Liver (tissue), 8 donors: ENCODE measurements at regions not wholly inside any gene's neighbourhood (a gene's known extent, or its start where the extent isn't known, plus 50 kb on each side); places are given as distances from the start of the nearest gene placed in this dataset.

Experiments used
- DNase-seq: peaks from one replicate; pipeline ENCODE4 v3.0.0-alpha.2; 2017; ENCODE audit warnings: low spot score
- H3K27ac ChIP-seq, 2 donors: one replicate each; pipeline ENCODE4 v1.7.0; 2013; ENCODE audit warnings: inconsistent platforms in 2 of 2, low read length in 2 of 2, control low read depth in 1 of 2, low read depth in 1 of 2, mild to moderate bottlenecking in 1 of 2
- H3K27me3 ChIP-seq, 4 donors: one replicate each; pipeline versions ENCODE4 v1.6.1 to v1.7.0; 2013; ENCODE audit warnings: low read length in 3 of 4, inconsistent platforms in 1 of 4, mild to moderate bottlenecking in 1 of 4, moderate library complexity in 1 of 4; ENCODE audit not compliant: control insufficient read depth in 4 of 4, insufficient read depth in 4 of 4
- H3K36me3 ChIP-seq, 4 donors: one replicate each; pipeline versions ENCODE4 v1.6.1 to v1.7.0; 2013; ENCODE audit warnings: low read length in 3 of 4, mild to moderate bottlenecking in 3 of 4, low read depth in 1 of 4, moderate library complexity in 1 of 4; ENCODE audit not compliant: control insufficient read depth in 4 of 4, insufficient read depth in 3 of 4
- H3K4me1 ChIP-seq, 4 donors: one replicate each; pipeline versions ENCODE4 v1.6.1 to v1.7.0; 2013; ENCODE audit warnings: low read length in 3 of 4, mild to moderate bottlenecking in 3 of 4, moderate library complexity in 1 of 4; ENCODE audit not compliant: control insufficient read depth in 4 of 4, insufficient read depth in 4 of 4
- H3K4me3 ChIP-seq, 3 donors: one replicate each; pipeline versions ENCODE4 v1.6.1 to v1.7.0; 2013; ENCODE audit warnings: low read length in 3 of 3, control low read depth in 1 of 3, low read depth in 1 of 3, mild to moderate bottlenecking in 1 of 3
- H3K9ac ChIP-seq, 2 donors: one replicate each; pipeline ENCODE4 v1.7.0; 2013; ENCODE audit warnings: low read length in 2 of 2, mild to moderate bottlenecking in 2 of 2, moderate library complexity in 2 of 2, control low read depth in 1 of 2, low read depth in 1 of 2
- H3K9me3 ChIP-seq, 4 donors: one replicate each; pipeline versions ENCODE4 v1.6.1 to v1.7.0; 2013; ENCODE audit warnings: low read length in 3 of 4; ENCODE audit not compliant: control insufficient read depth in 4 of 4
- CTCF ChIP-seq: fragments of 150-350 bp; IDR thresholded peaks from 2 replicates; pipeline ENCODE4 v1.5.1; 2017; ENCODE audit warnings: improper control_type of control experiment, low read depth, low read length; ENCODE audit not compliant: missing input control
- EGR1 ChIP-seq, 2 donors: IDR thresholded peaks; 2 replicates each; pipeline ENCODE4 v1.6.1; 2016 to 2018; ENCODE audit warnings: antibody characterized with exemption in 2 of 2, low read depth in 2 of 2
- FOXA1 ChIP-seq: IDR thresholded peaks from 2 replicates; pipeline ENCODE4 v1.6.1; 2016; ENCODE audit warnings: antibody characterized with exemption
- FOXA2 ChIP-seq: IDR thresholded peaks from 2 replicates; pipeline ENCODE4 v1.6.1; 2016; ENCODE audit warnings: antibody characterized with exemption
- GABPA ChIP-seq, 2 donors: IDR thresholded peaks in 1 of 2; conservative IDR thresholded peaks in 1 of 2; 2 replicates each; pipeline ENCODE4 v1.6.1; 2016; ENCODE audit warnings: antibody characterized with exemption in 2 of 2, mild to moderate bottlenecking in 1 of 2, moderate library complexity in 1 of 2
- HNF4A ChIP-seq, 2 donors: conservative IDR thresholded peaks; 2 replicates each; pipeline ENCODE4 v1.6.1; 2016; ENCODE audit warnings: antibody characterized with exemption in 2 of 2, mild to moderate bottlenecking in 2 of 2
- HNF4G ChIP-seq: IDR thresholded peaks from 2 replicates; pipeline ENCODE4 v1.6.1; 2016; ENCODE audit warnings: antibody characterized with exemption
- JUND ChIP-seq, 2 donors: IDR thresholded peaks; 2 replicates each; pipeline ENCODE4 v1.6.1; 2016; ENCODE audit warnings: antibody characterized with exemption in 2 of 2
- MAX ChIP-seq: IDR thresholded peaks from 2 replicates; pipeline ENCODE4 v1.6.1; 2016; ENCODE audit warnings: antibody characterized with exemption
- NR2F2 ChIP-seq: IDR thresholded peaks from 2 replicates; pipeline ENCODE4 v1.6.1; 2016; ENCODE audit warnings: antibody characterized with exemption
- RAD21 ChIP-seq, 2 donors: IDR thresholded peaks; 2 replicates each; pipeline ENCODE4 v1.6.1; 2016; ENCODE audit warnings: antibody characterized with exemption in 2 of 2, mild to moderate bottlenecking in 2 of 2
- REST ChIP-seq: IDR thresholded peaks from 2 replicates; pipeline ENCODE4 v1.6.1; 2016; ENCODE audit warnings: antibody characterized with exemption, mild to moderate bottlenecking
- RXRA ChIP-seq, 2 donors: IDR thresholded peaks; 2 replicates each; pipeline ENCODE4 v1.6.1; 2017 to 2018; ENCODE audit warnings: antibody characterized with exemption in 2 of 2, mild to moderate bottlenecking in 1 of 2
- SP1 ChIP-seq: IDR thresholded peaks from 2 replicates; pipeline ENCODE4 v1.6.1; 2018; ENCODE audit warnings: antibody characterized with exemption, mild to moderate bottlenecking
- TAF1 ChIP-seq: conservative IDR thresholded peaks from 2 replicates; pipeline ENCODE4 v1.6.1; 2016; ENCODE audit warnings: antibody characterized with exemption, mild to moderate bottlenecking
- YY1 ChIP-seq: IDR thresholded peaks from 2 replicates; pipeline ENCODE4 v1.6.1; 2016; ENCODE audit warnings: antibody characterized with exemption, mild to moderate bottlenecking
- ZBTB33 ChIP-seq: IDR thresholded peaks from 2 replicates; pipeline ENCODE4 v1.6.1; 2016; ENCODE audit warnings: antibody characterized with exemption
- whole genome bisulfite sequencing: extraction: QIAGEN DNeasy Blood & Tissue Kit; methylation state at CpG from one replicate; pipeline ENCODE4 v1.1.7; 2013; 5-methylcytosine and 5-hydroxymethylcytosine counted together
- TF ChIP-seq, protein P1 (sequence below): IDR thresholded peaks from 2 replicates; pipeline ENCODE4 v1.6.1; 2016; ENCODE audit warnings: antibody characterized with exemption
- donor health status: healthy.
- donor health status: healthy.
- donor health status: healthy.
- donor health status: healthy.
- donor health status: healthy.

GRCh38 chr10:120776442-120776841 is 74.7 kb upstream of the WDR11 start:
- no peak overlapping the region for H3K9ac ChIP-seq
- H3K4me1 ChIP-seq, result no peaks in the 10 kb centered on the region
- H3K27ac ChIP-seq, result no peak overlapping the region
- no peaks in the 10 kb centered on the region for H3K9me3 ChIP-seq
- H3K36me3 ChIP-seq, result no peaks in the 10 kb centered on the region
- no peak for TF ChIP-seq GABPA (IDR thresholded peaks at IDR 0.05 in 1 of 2, conservative IDR thresholded peaks at IDR 0.05 in 1 of 2)
- no peak for TF ChIP-seq SP1
- TF ChIP-seq, protein P1, sequence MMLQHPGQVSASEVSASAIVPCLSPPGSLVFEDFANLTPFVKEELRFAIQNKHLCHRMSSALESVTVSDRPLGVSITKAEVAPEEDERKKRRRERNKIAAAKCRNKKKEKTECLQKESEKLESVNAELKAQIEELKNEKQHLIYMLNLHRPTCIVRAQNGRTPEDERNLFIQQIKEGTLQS, result no peak
- no peak for TF ChIP-seq RXRA (IDR thresholded peaks at IDR 0.05)
- no peak for TF ChIP-seq TAF1
- TF ChIP-seq RAD21 (IDR thresholded peaks at IDR 0.05), result no peak
- TF ChIP-seq MAX, result no peak
- no peak for TF ChIP-seq NR2F2
- no peak overlapping the region for H3K4me3 ChIP-seq
- no peak for DNase-seq
- 70% methylated on average over 1 of the region's 1 CpG for WGBS
- peaks cover 0 to 3% (median under 1%) of the 10 kb centered on the region in 4 donors for H3K27me3 ChIP-seq

GRCh38 chr10:120782336-120782735 is 68.8 kb upstream of the WDR11 start:
- Histone ChIP-seq H3K27ac (no peak overlapping the region), H3K9me3 (no peaks in the 10 kb centered on the region), H3K9ac (no peak overlapping the region), H3K4me1 (no peaks in the 10 kb centered on the region), H3K36me3 (no peaks in the 10 kb centered on the region), H3K4me3 (no peak overlapping the region), H3K27me3 (peaks cover 0 to 9% (median under 1%) of the 10 kb centered on the region in 4 donors)
- TF ChIP-seq FOXA1 (no peak), GABPA (IDR thresholded peaks at IDR 0.05 in 1 of 2, conservative IDR thresholded peaks at IDR 0.05 in 1 of 2) (no peak), SP1 (no peak), YY1 (no peak), ZBTB33 (no peak), HNF4A (conservative IDR thresholded peaks at IDR 0.05) (no peak), MAX (no peak), HNF4G (no peak), RXRA (IDR thresholded peaks at IDR 0.05) (no peak), TAF1 (no peak), REST (no peak), FOXA2 (no peak), RAD21 (IDR thresholded peaks at IDR 0.05) (no peak), EGR1 (IDR thresholded peaks at IDR 0.05; ENCODE audit: low read depth in 2 of 2) (no peak), NR2F2 (no peak), CTCF (no peak), JUND (IDR thresholded peaks at IDR 0.05) (no peak)
- TF ChIP-seq, protein P1, result no peak
- DNase-seq, result no peak
- WGBS, result 83% methylated on average over 3 of the region's 3 CpGs
